NCI-H1417 treated with DMSO at 0.1 percent for 48 hours (cell line): ENCODE measurements at regions not wholly inside any gene's neighbourhood (a gene's known extent, or its start where the extent isn't known, plus 50 kb on each side); places are given as distances from the start of the nearest gene placed in this dataset.
"Not testable (repeated sequence)": the region's sequence is repeated elsewhere in the genome, so short reads cannot be mapped to it uniquely, and the experiment has no call there.

Experiments
- DNase-seq: peaks from one replicate; lab custom pipeline; 2025; lab: John Stamatoyannopoulos, UW

DNA sequence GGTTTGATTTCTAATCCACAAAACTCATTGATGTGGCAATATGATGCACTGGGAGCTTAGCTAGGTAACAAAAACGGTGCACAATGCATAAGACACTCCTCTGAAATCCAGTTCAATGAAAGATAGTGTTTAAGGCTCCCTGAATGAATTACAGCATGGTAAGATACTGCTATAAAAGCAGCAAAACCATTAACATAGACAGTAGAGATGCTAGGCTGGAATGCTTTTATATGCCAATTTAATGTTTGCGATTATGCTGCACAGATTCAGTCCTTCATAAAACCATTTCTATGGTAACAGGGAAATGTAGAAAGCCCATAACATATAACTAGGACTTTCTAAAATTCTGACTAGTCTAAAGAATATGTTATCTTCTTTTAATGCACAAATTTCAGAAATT is 180.8 kb upstream of the NUDT12 start:
- no peak for DNase-seq

DNA sequence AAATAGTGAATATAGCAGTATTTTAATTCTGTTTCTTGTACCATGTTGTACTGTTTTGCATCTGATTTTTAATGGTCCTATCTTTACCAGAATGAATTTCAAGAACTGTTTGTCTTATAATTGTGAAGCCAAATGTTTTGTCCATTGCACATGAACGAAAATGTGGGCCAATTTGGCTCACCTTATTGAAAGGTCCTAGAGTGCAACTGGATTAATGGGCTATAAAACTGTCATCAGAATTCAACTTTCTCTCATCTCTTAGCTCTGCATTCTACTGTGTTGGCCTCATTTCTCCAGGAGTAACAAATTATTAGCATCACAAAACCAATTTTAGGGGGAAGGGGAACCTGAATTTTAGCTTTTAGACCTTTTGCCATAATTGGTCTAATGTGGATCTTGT is 179.4 kb upstream of the NUDT12 start:
- DNase-seq: no peak

DNA sequence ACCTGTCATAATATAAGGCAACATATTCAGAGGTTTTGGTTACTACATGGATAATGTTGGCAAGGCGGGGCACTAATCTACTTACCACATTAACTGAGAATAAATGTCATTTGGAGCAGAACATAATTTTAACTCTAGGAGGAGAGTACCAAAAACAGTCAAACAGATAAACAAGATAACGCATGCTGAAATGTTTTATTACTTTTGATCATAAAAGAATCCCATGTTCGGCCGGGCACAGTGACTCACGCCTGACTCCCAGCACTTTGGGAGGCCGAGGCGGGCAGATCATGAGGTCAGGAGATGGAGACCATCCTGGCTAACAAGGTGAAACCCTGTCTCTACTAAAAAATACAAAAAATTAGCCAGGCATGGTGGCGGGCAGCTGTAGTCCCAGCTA is 173.8 kb upstream of the NUDT12 start:
- DNase-seq: not testable (repeated sequence)

DNA sequence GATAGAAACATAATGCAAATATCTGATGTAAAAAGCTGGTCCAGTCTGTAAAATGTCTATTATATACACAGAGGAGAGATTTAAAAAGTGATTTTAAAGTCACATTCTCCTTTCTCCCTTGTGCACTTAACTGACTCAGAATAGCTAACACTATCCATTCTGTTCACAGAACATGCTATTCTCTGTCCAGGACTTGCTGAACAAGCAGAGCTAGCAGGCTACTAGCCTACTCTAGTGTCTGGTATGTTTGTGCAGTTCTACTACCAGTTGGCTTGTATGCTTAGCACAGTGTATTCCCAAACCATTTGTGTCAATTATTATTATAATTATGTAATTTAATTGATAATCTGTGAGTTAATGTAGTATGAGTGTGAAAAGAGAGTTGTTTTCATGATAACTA is 161.7 kb upstream of the NUDT12 start:
- no peak for DNase-seq

- no peak for DNase-seq
These were observed 158.6 kb upstream of the NUDT12 start for GRCh38 chr5:103721183-103721582.

DNA sequence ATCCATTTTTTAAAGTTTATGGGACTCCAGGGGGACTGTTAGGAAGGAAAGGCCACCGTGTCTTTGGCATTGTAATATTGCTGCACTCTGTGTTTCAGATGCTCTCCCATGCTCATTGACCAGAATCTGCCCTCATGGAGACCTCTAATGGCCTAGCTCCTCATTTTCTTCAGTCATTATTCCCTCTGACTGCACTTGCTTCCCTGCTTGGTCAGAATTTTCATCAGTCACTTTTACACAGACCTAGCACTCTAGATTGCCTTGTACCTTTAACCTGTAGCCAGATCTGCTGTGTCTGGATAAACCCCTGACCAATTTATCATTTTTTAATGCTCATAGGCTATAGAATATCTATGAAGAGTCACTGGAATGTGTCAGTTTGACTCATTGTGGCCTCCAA is 155.5 kb upstream of the NUDT12 start:
- DNase-seq: no peak

GRCh38 chr5:103708601-103709000 is 146.0 kb upstream of the NUDT12 start:
- DNase-seq: no peak

GRCh38 chr5:103706939-103707682 is 144.5 kb upstream of the NUDT12 start:
- no peak for DNase-seq

- no peak for DNase-seq
These were observed 141.0 kb upstream of the NUDT12 start for GRCh38 chr5:103703617-103704016.

- no peak for DNase-seq
These were observed 130.9 kb upstream of the NUDT12 start for GRCh38 chr5:103693517-103693916.

GRCh38 chr5:103690676-103691075 is 128.1 kb upstream of the NUDT12 start:
- no peak for DNase-seq

- no peak for DNase-seq
These were observed 117.3 kb upstream of the NUDT12 start for GRCh38 chr5:103679873-103680272.

- not testable (repeated sequence) for DNase-seq
These were observed 113.6 kb upstream of the NUDT12 start for GRCh38 chr5:103676198-103676597.

GRCh38 chr5:103674739-103675138 is 112.2 kb upstream of the NUDT12 start:
- no peak for DNase-seq

- DNase-seq: peak; percentile 77
These were observed 111.7 kb upstream of the NUDT12 start for GRCh38 chr5:103674251-103674650.

GRCh38 chr5:103669615-103670014 is 107.0 kb upstream of the NUDT12 start:
- DNase-seq: peak; percentile 36

GRCh38 chr5:103668281-103668680 is 105.7 kb upstream of the NUDT12 start:
- DNase-seq: no peak

GRCh38 chr5:103667068-103667467 is 104.5 kb upstream of the NUDT12 start:
- no peak for DNase-seq

DNA sequence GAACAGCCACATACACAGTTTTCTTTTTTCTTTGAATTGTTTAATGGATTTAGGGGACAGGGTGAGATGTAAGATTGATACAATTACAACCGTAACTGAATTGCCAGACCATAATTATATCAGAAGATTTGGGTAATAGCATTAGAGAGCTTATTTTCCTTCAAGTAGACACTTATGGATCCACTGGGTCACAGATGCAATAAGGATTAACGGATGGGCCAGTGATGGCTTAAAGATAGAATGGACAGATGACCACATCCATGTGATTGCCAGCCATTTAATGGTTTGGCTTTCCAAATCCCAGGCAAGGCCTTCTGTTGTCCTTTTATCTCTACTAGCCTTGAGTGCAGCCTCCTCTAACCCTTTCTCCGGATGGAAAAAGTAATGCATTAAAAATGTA is 94.7 kb upstream of the NUDT12 start:
- DNase-seq: no peak

- no peak for DNase-seq
These were observed 85.5 kb upstream of the NUDT12 start for GRCh38 chr5:103648086-103648485.

DNA sequence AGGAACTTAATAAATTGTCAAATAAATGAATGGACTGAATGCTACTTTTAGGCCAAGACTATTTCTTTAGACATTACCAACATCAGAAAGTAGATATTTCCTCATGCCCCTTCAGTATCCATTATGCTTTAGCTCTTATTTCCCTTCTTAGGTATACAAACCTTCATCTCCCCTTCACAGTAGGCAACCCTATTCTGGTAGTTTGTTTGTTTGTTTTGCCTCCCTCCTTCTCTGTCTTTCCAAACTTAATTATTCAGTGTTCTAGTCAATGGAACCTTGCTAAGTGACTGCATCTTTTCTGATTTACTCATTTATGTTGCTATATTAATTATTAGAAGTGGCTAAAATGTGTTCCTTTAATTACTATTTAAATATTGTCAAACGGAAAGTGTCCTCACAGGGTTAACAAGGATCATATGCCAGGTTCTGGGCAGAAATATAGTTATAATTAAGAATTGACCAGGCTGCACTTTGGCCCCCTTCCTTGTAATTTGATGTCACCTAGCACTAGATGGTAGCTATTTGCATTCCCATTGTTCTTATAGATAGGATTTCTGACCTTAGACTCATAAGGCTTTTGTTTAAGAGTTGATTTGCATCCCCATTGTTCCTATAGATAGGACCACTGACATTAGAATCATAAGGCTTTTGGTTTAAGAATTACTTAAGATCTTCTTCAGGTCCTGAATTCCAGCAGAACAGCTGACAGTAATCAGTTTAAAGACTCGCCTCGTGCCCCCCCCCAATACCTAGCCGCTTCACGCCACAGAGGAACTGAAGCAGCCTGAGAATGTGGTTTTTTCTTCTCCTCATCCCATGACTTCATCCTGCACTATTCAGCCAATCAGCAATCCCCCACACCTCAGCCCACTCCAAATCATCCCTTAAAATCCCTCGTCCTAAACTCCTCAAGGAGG is 84.4 kb upstream of the NUDT12 start:
- DNase-seq: no peak

DNA sequence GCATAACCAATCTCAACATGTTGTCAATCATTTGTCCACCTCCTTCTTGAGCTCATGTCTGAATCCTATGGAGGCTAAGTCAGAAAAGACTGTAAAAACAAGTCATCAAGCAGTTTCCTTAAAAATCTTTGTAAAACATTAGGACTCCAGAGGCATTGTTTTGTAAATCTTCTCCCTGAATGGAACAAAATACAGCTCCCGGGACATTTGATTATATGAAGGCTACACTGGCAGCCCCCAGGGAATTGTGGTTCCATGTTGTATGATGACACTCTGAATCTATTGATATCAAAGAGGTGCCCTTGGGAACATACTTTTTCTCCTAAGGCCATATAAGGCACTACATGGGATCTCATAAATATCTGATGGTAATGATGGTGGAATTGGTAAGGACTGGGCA is 83.2 kb upstream of the NUDT12 start:
- no peak for DNase-seq

DNA sequence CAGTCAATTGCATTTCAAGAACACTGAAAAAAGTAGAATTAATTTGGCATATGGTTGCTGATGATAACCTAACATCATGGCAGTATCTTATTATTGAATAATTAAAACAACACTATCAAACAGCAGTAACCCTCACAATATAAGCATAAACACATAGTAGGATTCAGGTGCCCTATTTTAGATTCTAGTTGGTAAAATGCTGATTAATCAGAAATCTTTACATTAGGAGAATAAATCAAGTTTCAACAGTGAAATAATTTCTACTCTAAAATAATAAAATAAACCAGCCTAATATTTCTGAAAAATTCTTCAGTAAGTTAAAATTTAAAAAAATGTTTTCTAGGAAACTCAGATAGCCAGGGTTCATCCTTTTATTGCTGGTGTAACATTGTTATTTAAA is 76.4 kb upstream of the NUDT12 start:
- no peak for DNase-seq
